Neural progenitor cell (in vitro differentiated cells): ENCODE measurements at regions not wholly inside any gene's neighbourhood (a gene's known extent, or its start where the extent isn't known, plus 50 kb on each side); places are given as distances from the start of the nearest gene placed in this dataset.

ENCODE experiments used
- CTCF ChIP-seq: fragments of 200-600 bp; sonication (generic); IDR thresholded peaks from 2 replicates; pipeline ENCODE4 v1.5.1; 2017; ENCODE audit warnings: antibody characterized with exemption, mild to moderate bottlenecking
- EZH2 ChIP-seq: fragments of 200-600 bp; sonication (generic); IDR thresholded peaks from 2 replicates; pipeline ENCODE4 v1.6.1; 2017; ENCODE audit warnings: antibody characterized with exemption, mild to moderate bottlenecking, moderate library complexity
- EZH2phosphoT487 ChIP-seq: fragments of 200-600 bp; sonication (generic); IDR thresholded peaks from 2 replicates; pipeline ENCODE4 v1.6.1; 2017; ENCODE audit warnings: antibody characterized with exemption

- no peak for TF ChIP-seq EZH2
- TF ChIP-seq CTCF = no peak
- no peak for TF ChIP-seq EZH2phosphoT487
Measured at GRCh38 chr16:76955629-76956028, 235.4 kb upstream of the MON1B start.
